HG02588 (cell line): ENCODE measurements at regions not wholly inside any gene's neighbourhood (a gene's known extent, or its start where the extent isn't known, plus 50 kb on each side); places are given as distances from the start of the nearest gene placed in this dataset.

Source experiments
- ATAC-seq: cut with Tn5 transposase; IDR thresholded peaks from one replicate; pipeline ENCODE4 v1.9.1; 2021; ENCODE audit warnings: mild to moderate bottlenecking, moderate library complexity; ENCODE audit not compliant: unreplicated experiment

GRCh38 chr2:12928197-12928774, 211.6 kb downstream of the TRIB2 start:
- ATAC-seq = no peak

GRCh38 chr2:12928775-12929401, 212.2 kb downstream of the TRIB2 start:
- no peak for ATAC-seq

DNA sequence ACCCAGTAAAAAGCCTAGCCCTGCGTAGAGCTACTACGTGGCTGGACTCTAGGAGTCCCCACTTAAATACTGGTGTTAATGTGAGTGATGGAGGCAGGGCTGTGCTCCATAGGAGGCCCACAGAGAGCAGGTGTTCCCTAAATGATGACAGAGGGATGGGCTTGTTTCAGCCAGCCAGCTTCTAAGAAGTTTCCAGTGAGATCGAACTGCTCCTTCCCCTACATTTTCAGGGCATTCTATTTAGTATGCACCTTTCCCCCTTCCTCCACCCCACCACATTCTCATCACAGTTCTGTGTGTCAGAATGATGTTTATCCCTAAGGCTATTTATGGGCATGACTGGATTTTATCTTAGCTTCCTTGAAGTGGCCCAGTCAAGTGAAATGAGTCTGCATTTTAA, 213.0 kb downstream of the TRIB2 start:
- no peak for ATAC-seq

- no peak for ATAC-seq
Observed at GRCh38 chr2:12930391-12930790, 213.7 kb downstream of the TRIB2 start.

- no peak for ATAC-seq
Observed at GRCh38 chr2:12931186-12931844, 214.6 kb downstream of the TRIB2 start.

- no peak for ATAC-seq
Observed at GRCh38 chr2:12932192-12932591, 215.5 kb downstream of the TRIB2 start.

GRCh38 chr2:12934146-12934756, 217.5 kb downstream of the TRIB2 start:
- no peak for ATAC-seq

DNA sequence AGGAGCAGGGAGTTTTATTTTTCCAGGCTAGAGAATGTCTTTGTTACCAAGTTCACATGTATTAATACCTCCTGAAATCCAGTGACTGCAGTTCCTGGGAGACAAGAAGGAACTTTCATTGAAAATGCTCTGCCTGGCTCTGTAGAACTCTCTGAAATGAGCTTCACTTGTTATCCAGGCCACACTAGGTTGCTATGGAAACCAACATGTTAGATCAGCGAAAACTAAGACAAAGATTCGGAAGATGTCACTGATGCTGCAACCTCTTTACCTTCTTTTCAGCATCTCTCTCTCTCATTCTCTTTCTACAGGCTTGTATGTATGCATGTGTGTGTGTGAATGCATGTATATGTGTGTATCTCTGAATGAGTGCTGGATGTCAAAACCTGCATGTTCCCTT, 218.5 kb downstream of the TRIB2 start:
- no peak for ATAC-seq

DNA sequence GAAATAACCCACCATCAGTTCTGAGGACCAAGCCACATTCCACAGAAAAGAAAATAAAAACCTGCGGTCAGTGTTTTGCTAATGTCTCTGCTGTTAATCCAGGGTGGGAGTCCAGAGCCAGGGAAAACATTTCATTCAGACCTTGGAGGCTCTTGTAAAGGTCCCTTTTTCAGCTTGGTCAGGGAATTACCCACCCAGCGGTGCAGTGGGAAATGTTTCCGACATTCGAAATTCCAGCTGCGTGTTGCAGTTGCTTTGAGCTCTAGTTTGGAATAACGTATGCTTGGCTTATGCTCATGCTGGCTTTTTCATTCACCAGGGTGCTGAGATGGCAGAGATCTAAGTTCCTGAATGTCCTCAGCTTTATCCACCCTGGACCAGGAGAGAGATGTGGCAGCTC, 219.1 kb downstream of the TRIB2 start:
- ATAC-seq = no peak

DNA sequence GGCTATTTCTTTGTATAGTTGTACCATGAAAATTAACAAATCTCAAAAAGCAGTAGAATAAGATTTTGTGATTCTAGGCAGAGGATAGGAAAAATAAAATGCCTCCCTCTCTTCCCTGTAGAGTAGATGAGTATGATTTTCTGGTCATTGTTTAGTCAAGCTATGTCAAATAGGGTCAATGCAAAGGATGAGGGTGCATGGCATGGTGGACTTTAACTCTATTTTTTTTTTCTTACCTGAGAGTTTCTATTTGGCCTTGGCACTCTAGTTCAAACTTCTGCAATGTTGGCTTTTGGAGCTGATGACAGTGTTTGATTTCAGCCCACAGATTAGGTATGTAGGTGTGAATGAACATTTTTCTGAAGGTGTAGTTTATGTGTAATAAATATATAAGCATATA, 224.5 kb downstream of the TRIB2 start:
- ATAC-seq = no peak

GRCh38 chr2:12948231-12948960, 231.7 kb downstream of the TRIB2 start:
- ATAC-seq = no peak

- ATAC-seq = peak; percentile 71
Observed at GRCh38 chr2:12948961-12949353, 232.2 kb downstream of the TRIB2 start.

DNA sequence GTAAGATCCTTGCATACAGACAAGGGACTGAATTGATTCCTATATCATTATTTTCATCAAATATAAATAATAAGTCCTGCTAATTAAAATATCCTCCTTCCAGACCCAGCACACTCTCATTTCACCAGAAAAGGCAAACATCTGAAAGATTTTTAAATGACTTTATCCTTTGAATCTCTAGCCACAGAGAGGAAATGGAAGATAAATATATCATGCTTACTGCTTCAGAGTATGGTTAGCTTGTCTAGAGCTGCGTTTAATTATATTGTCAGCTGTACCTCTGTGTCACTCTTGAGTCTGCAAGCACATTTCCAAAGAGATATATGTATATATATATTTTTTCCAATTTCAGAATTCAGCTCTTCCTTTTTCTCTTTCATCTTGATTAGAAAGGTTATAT, 232.7 kb downstream of the TRIB2 start:
- ATAC-seq = no peak

DNA sequence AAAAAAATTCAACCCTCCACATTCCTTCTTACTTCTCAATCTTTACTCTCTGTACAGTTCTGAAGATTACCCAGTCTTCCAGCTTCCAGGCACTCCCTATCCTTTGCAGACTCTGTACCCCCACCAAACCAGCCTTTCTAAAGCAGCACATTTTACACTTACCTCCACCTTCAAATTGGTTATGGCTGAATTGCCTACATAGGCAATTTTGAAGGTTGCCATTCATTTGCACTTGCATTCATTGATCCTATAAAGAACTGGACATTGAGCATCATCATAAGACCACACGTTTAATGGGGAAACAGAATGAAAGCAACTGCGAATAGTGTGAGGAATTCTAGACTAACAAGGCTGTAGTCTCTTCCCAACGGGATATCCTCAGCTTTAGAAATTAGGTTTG, 233.4 kb downstream of the TRIB2 start:
- ATAC-seq = no peak

DNA sequence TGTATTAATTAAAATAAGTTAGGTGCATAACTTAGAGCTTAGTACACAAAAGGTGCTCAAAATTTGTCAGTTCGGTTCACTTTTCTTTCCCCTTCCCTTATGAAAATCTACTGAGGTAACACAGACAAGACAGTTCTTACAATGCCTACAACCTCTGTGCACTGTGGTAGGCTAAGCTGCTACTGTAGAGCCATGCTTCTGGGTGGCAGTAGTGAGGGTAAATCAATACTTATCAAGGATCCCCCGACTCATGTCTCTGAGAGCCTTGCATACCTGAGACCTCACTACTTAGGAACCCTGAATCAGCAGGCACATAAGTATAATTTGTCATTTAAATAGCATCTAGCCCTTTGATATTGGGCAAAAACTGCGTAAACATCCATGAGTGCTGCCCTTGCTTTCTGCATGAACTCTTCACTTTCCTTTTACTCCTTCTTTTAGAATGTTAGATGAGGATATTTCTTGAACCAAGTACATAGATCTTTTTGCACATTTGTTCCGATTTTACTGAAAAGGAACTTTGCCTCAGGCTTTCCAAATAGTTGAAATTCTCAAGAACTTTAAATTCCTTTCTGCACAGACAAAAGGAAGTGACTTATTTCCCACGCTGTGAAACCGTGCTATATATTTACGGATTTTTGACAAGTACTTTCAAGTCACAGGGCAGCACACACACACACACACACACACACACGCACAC, 234.4 kb downstream of the TRIB2 start:
- no peak for ATAC-seq

- ATAC-seq = no peak
Observed at GRCh38 chr2:12951657-12951973, 234.9 kb downstream of the TRIB2 start.

GRCh38 chr2:12953596-12953995, 236.9 kb downstream of the TRIB2 start:
- no peak for ATAC-seq

- no peak for ATAC-seq
Observed at GRCh38 chr2:12955864-12956263, 239.1 kb downstream of the TRIB2 start.

DNA sequence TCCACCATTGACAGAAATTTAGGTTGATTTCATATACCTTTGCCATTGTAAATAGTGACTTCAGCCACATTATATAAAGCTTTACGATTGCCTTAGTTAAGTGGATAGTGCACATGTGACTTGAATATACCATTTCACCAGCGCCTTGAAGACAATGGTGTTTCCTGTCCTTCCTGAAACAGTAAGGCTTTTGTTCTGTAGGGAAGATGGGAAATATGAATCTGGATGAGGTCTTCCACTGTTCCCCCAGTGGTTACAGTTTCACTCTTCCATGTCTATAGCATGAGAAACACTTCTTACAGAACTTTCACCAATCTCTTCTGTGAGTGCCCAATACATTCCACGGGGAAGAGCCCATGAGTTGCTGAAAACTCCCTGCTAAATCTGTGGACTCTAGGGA, 240.5 kb downstream of the TRIB2 start:
- no peak for ATAC-seq

DNA sequence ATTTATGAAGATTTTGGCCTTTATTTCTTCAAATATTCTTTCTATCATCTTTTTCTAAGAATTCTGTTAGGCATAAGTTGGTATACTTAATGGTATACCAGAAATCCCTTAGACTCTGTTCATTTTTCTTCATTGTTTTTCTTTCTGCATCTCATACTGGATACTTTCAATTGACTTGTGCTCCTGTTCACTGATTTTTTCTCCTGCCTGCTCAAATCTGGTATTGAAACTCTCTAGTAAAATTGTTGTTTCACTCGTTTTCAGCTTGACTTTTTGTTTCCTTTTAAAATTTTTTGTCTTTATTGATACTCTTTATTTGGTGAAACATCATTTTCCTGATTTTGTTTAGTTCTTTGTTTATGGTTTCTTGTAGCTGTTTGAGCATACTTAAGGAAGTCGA, 243.2 kb downstream of the TRIB2 start:
- ATAC-seq = no peak

- ATAC-seq = no peak
Observed at GRCh38 chr2:12960671-12961070, 243.9 kb downstream of the TRIB2 start.
